SH-SY5Y (cell line): ENCODE measurements at regions not wholly inside any gene's neighbourhood (a gene's known extent, or its start where the extent isn't known, plus 50 kb on each side); places are given as distances from the start of the nearest gene placed in this dataset.

Source experiments
- GATA2 ChIP-seq: IDR thresholded peaks from 2 replicates; pipeline ENCODE4 v1.6.1; 2011; ENCODE audit warnings: mild to moderate bottlenecking, low read depth, low read length
- GATA3 ChIP-seq: IDR thresholded peaks from 2 replicates; pipeline ENCODE4 v1.6.1; 2011; ENCODE audit warnings: low read depth, mild to moderate bottlenecking, low read length, moderate library complexity

- no peak for TF ChIP-seq GATA3
- no peak for TF ChIP-seq GATA2
Measured at GRCh38 chr3:30461311-30461710, 145.1 kb upstream of the TGFBR2 start.
